NT2/D1 (cell line): ENCODE measurements at regions not wholly inside any gene's neighbourhood (a gene's known extent, or its start where the extent isn't known, plus 50 kb on each side); places are given as distances from the start of the nearest gene placed in this dataset.

ENCODE experiments used
- YY1 ChIP-seq: IDR thresholded peaks from 2 replicates; pipeline ENCODE4 v1.6.1; 2011; ENCODE audit not compliant: insufficient read length, insufficient read depth
- ZNF274 ChIP-seq: IDR thresholded peaks from 2 replicates; pipeline ENCODE4 v1.6.1; 2011; ENCODE audit warnings: mild to moderate bottlenecking, low read depth, low read length

DNA sequence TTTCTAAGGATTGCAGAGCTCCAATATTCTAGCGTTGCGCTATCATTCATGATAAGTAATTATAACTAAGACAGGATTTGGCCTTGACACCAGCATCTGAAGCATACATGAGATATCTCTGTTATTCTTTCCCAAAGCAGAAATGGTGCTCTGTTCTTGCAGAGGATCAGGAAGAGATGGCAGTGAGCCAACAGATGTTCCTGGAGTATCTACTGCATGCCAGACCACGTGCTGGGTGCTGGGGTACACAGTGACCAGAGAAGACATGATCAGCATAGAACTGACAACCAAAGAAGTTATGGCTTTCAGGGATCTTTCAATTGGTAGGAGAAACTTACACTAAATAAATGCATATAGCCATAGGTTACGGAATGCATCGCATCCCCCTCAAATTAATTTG lies 63.7 kb upstream of the PLXNA4 start:
- no peak for TF ChIP-seq YY1
- no peak for TF ChIP-seq ZNF274
